Effector memory CD4-positive, alpha-beta T cell (primary cell): ENCODE measurements at regions not wholly inside any gene's neighbourhood (a gene's known extent, or its start where the extent isn't known, plus 50 kb on each side); places are given as distances from the start of the nearest gene placed in this dataset.

Source experiments
- DNase-seq, 3 donors: peaks; one replicate each; pipeline ENCODE4 v3.0.0-alpha.2; 2020
- H3K27ac ChIP-seq: 2 replicates; pipeline ENCODE4 v1.7.0; 2013; ENCODE audit warnings: mild to moderate bottlenecking, low read length, moderate library complexity; ENCODE audit not compliant: insufficient read depth, poor library complexity, severe bottlenecking
- H3K27me3 ChIP-seq: replicated peaks from 2 replicates; pipeline ENCODE4 v1.7.0; 2013; ENCODE audit warnings: mild to moderate bottlenecking, low read length; ENCODE audit not compliant: insufficient read depth, control insufficient read depth, poor library complexity, severe bottlenecking
- H3K36me3 ChIP-seq: 2 replicates; pipeline ENCODE4 v1.7.0; 2013; ENCODE audit warnings: mild to moderate bottlenecking, low read length, moderate library complexity; ENCODE audit not compliant: control insufficient read depth, insufficient read depth
- H3K4me1 ChIP-seq: 2 replicates; pipeline ENCODE4 v1.7.0; 2013; ENCODE audit warnings: low read length, mild to moderate bottlenecking; ENCODE audit not compliant: control insufficient read depth, insufficient read depth, poor library complexity, severe bottlenecking
- H3K4me3 ChIP-seq: 2 replicates; pipeline ENCODE4 v1.7.0; 2013; ENCODE audit warnings: low read length, low read depth, mild to moderate bottlenecking; ENCODE audit not compliant: insufficient read depth, poor library complexity, severe bottlenecking
- H3K9me3 ChIP-seq: 2 replicates; pipeline ENCODE4 v1.7.0; 2013; ENCODE audit warnings: mild to moderate bottlenecking, low read length, moderate library complexity; ENCODE audit not compliant: control insufficient read depth

DNA sequence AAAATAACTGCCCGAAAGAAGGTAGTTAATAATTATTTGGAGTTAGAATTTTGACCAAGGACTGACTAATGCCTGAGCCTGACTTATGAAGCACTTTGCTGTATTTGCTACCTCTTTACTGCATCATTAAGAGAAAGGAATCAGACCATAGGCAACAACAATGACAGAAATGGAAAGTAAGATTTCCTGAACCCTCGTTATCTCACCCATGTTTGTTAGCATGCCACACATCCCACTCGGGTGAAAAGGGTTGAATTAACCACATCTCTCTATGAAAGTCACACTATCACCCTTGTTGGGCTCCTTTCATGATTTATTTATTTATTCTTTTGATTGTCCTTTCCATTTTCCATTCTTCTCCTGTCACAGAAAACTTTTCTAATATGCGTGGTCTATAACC, 59.6 kb downstream of the OLIG3 start:
- Histone ChIP-seq H3K9me3 (no peaks in the 10 kb centered on the region), H3K4me1 (no peaks in the 10 kb centered on the region), H3K27ac (no peak overlapping the region), H3K36me3 (no peaks in the 10 kb centered on the region), H3K4me3 (no peak overlapping the region), H3K27me3 (no peaks in the 10 kb centered on the region)
- no peak for DNase-seq

DNA sequence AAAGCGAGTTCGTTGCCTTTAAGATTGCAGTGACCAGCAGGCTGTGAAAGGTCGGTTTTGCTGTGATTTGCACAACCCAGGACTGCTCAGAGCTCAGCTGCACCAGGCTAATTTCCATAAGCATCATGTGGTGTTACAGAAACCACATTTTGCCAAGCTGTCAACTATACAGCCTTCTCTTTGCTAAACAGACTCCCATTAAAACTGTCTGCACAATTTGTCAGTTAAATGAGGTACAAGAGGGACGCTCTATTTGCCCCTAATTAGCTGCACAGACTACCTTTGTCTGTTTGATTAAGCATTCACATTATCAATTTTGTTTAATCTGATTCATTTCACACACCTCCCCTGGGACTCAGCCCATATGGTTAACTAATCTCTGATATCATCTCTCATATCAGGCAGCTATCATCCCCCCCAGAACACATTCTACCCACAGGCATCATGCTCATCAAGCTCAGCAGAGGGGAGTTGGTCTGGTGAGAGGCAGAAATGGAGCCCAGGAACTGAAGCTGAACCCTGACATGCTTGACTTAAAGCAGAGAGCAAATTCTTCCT, 62.1 kb downstream of the OLIG3 start:
- no peak for DNase-seq
- H3K4me3 ChIP-seq: no peak overlapping the region
- H3K27ac ChIP-seq: no peak overlapping the region

DNA sequence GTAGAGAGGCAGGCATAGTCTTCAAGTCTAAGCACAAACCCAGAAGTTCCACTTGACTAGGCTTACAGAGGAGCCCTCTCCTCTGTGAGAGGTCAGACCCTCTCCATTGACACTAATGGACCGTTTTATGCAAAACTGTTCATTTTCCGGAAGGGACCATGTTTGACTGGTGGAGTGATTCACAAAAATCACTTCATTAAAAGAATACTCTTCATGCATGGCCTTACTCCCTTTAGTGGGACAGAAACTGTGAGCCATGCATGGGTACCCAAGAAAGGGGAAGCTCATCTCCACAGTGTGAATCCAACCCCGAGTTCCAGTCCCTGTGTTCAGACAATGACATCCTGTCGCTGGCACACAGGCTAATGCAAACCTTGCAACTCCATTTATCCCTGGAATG, 63.2 kb downstream of the OLIG3 start:
- Histone ChIP-seq H3K27me3 (no peaks in the 10 kb centered on the region), H3K27ac (no peak overlapping the region), H3K36me3 (no peaks in the 10 kb centered on the region), H3K4me3 (no peak overlapping the region), H3K4me1 (no peaks in the 10 kb centered on the region), H3K9me3 (no peaks in the 10 kb centered on the region)
- no peak for DNase-seq

More for the DNA sequence above, 62.1 kb downstream of the OLIG3 start:
- Histone ChIP-seq H3K9me3 (no peaks in the 10 kb centered on the region), H3K36me3 (no peaks in the 10 kb centered on the region), H3K4me1 (no peaks in the 10 kb centered on the region), H3K27me3 (no peaks in the 10 kb centered on the region)

DNA sequence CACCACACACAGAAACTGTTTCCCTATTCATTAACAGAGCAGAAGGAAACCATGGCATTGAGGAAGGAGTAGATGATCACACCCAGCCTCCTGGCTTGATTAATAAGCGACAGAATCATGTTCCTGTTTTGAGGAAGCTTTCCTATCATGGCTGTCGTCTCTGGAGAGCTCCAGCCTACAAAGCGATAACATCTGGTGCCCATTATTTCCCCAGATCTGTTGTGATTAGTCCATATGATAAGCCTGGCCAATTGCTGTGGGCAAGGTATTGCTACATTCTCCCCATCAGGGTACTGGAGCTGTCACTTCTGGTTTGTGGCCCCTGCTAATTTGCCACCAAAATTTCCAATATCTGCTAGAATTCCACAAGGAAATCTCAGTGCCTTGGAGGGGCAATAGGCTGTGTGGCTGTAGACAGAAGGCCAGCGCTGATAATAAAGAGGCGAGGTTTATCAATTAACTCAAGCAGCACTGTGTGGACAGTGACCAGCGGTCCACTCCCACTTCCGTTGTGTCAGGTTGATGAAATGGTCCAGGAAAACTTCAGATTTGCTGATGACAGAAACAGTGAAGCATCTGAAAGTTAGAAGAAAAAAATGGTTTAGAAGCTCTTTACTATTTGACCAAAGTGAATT, 66.4 kb downstream of the OLIG3 start:
- Histone ChIP-seq H3K9me3 (no peaks in the 10 kb centered on the region), H3K27ac (no peak overlapping the region), H3K4me1 (peaks cover 4% of the 10 kb centered on the region), H3K27me3 (no peaks in the 10 kb centered on the region), H3K4me3 (no peak overlapping the region), H3K36me3 (no peaks in the 10 kb centered on the region)
- DNase-seq: no peak

DNA sequence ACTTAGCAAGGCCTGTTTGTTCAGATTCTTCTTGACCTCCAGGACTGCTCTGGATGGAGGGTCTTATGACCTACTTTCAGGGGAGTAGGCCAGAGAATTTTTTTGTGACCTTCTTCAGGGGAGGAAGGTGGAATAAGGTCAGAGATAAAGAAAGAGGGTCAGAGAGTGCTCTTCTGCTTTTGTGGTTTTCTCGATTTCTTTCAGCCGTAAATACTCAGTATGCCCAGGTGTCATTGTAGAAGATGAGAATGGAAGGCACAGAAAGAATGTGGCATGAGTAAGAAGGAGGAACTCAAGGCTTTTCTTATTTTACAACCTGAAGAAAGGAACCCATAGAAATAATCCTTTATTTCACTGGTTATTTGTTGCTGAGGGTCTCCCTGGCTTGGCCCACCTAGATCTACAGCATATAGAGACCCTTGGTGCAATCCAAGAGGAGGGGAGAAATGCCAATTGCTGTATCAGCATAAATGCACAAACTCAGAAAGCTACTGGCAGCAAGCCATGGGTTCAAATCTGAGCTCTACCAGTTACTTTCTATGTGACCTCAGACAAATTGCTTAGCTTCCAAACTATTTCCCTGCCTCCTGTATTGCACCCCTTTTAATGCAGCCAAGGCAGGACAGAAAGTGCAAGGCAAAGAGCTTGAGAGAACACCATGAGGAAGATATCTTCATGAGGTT, 68.0 kb downstream of the OLIG3 start:
- H3K27me3 ChIP-seq: no peaks in the 10 kb centered on the region
- peaks cover 4% of the 10 kb centered on the region for H3K4me1 ChIP-seq
- no peak for DNase-seq
- no peaks in the 10 kb centered on the region for H3K36me3 ChIP-seq
- no peak overlapping the region for H3K4me3 ChIP-seq
- H3K27ac ChIP-seq: no peak overlapping the region
- H3K9me3 ChIP-seq: no peaks in the 10 kb centered on the region

DNA sequence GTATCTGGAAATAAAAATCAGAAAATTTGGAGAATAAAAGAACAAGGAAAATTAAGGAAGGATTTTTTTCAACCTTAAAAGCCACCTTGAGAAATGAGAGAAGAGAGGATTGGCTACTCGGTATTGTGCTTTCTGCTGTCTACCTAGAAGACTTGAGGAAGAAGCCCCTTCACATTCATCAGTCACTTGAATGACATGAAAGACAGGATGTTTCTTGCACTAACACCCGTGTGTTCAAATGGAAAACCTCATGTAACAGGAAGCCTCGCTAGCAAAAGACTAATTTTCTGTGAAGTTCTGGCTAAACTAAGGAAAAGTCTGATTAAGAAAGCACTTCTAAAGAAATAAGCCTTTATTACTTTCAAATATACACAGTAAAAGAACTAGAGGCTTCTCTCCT, 69.9 kb downstream of the OLIG3 start:
- DNase-seq: no peak
- Histone ChIP-seq H3K4me1 (peaks cover 4% of the 10 kb centered on the region), H3K36me3 (no peaks in the 10 kb centered on the region), H3K9me3 (no peaks in the 10 kb centered on the region), H3K27me3 (no peaks in the 10 kb centered on the region), H3K27ac (no peak overlapping the region), H3K4me3 (no peak overlapping the region)

DNA sequence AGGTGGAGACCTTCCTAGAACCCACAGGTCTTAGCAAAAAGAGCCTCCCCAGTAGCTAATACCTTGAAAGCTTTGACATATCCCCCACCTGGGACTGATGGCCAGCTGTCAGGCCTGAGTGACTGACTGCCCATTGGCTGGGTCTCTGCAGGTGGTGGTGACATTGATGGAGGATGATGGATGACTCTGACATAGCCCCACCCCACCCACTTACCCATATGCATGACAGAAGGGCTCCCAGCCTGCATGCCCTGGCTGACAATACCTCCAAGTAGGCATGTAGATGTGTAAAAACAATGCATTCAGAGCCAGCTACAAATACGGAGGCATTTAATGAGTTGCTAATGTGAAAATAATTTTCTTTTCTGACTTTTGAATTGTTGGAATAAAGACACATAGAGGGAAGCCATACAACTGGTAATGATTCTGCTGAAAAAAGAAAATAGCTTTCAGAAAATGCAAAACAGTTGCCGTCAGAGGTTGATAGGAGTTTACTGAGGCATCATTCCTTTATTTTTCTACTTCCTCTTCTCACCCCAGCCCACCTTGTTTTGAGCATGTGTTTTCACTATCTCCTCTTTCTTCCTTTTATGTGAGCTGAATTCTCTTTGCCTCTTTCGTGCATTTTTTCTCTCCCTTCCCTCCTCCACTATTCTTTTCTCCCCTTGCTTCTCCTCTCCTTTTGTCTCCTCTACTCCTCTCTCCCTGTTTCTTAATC, 70.6 kb downstream of the OLIG3 start:
- Histone ChIP-seq H3K27ac (no peak overlapping the region), H3K9me3 (no peaks in the 10 kb centered on the region), H3K4me1 (peaks cover 4% of the 10 kb centered on the region), H3K36me3 (no peaks in the 10 kb centered on the region), H3K4me3 (no peak overlapping the region), H3K27me3 (no peaks in the 10 kb centered on the region)
- no peak for DNase-seq

DNA sequence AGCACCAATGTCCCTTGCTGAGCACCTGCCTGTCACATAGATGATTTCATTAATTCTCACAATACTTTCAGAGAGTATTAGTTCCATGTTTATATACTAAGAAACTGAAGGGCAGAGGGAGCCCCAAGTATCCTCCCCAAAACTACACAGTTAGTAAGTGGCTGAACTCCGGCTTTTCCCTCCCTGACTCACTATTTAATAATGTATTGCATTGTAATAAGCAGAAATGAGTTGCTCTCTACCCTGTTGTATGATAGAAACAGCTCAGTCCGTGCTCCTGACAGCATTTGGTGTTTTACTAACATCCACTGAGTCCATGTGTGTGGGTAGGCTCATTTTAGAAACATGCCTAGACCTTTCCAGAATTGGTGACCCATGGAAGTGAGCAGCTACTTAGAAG, 76.8 kb downstream of the OLIG3 start:
- no peaks in the 10 kb centered on the region for H3K4me1 ChIP-seq
- no peaks in the 10 kb centered on the region for H3K36me3 ChIP-seq
- no peak for DNase-seq
- H3K27me3 ChIP-seq: no peaks in the 10 kb centered on the region
- H3K4me3 ChIP-seq: no peak overlapping the region
- no peaks in the 10 kb centered on the region for H3K9me3 ChIP-seq
- no peak overlapping the region for H3K27ac ChIP-seq

DNA sequence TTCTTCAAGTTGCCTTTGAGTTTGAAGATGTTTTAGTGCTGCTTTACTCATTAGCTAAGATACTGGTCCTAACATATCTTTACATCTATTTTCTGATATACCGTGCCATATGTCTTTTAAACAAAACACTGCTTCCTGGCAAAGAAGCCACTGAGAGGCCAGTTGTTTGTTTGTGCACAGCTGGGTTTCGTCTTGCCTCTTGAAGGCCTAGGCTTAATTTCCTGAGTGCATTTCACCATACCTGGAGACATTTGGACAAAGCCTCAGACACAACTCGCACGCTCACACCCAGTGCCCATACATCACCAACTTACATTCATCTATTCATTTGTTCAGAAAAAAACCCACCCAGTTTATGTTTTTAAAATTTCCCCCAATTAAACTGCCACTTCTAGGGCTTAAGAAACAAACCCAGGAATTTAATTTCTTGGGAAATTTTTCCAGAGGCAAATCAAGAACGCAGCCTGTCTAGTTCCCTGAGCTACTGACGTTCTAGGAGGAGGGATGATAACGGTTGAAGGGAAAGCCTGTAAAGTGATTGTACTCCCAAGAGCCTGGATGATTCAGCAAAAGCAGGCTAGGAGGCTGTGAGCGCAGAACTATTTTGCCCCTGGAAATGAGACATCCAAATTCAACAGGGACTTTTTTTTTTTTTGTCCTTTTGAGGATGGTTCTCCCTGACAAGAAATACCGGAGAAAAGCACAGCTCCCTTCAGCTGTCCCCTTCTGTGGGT, 77.7 kb downstream of the OLIG3 start:
- Histone ChIP-seq H3K27me3 (no peaks in the 10 kb centered on the region), H3K36me3 (no peaks in the 10 kb centered on the region), H3K4me3 (no peak overlapping the region), H3K9me3 (no peaks in the 10 kb centered on the region), H3K27ac (no peak overlapping the region), H3K4me1 (no peaks in the 10 kb centered on the region)
- DNase-seq: no peak
